HepG2 (cell line): ENCODE measurements at regions not wholly inside any gene's neighbourhood (a gene's known extent, or its start where the extent isn't known, plus 50 kb on each side); places are given as distances from the start of the nearest gene placed in this dataset.

Source experiments
- ATAC-seq: fragments of 200-7000 bp; cut with Tn5 transposase; 3 replicates; pipeline ENCODE4 v1.9.1; 2020; ENCODE audit warnings: mild to moderate bottlenecking, moderate library complexity
- BruUV-seq: library from RNA; stranded (reverse); fragments of 400-500 nt; replicated peaks from 2 replicates; lab custom pipeline; 2021; lab: Mats Ljungman, UMichigan
- CTCF ChIA-PET: fragments of 300-600 bp; formaldehyde crosslinking; extraction: SDS; loops from one replicate; lab custom pipeline; 2021; ENCODE audit warnings: low total read pairs, inconsistent platforms, low intra/inter-chr PET ratio; lab: Yijun Ruan, JAX
- POLR2A ChIA-PET: fragments of 350-600 bp; sonication (Branson Sonifier 250); formaldehyde crosslinking; loops from one replicate; lab custom pipeline; 2020; ENCODE audit warnings: antibody characterized with exemption, inconsistent platforms; lab: Yijun Ruan, JAX
- DNase-seq: peaks from one replicate; pipeline ENCODE4 v3.0.0-alpha.2; 2015; ENCODE audit warnings: low spot score
- FAIRE-seq: peaks from 3 replicates; lab custom pipeline; 2011; peaks lifted over from hg19 to GRCh38; lab: Jason Lieb, UNC
- H2AFZ ChIP-seq: one replicate; pipeline ENCODE4 v1.6.1; 2011; ENCODE audit warnings: low read length, inconsistent platforms
- H3K27ac ChIP-seq: fragments of 300-600 bp; 3 replicates; pipeline ENCODE4 v1.8.0; 2011; ENCODE audit warnings: mixed run types, mild to moderate bottlenecking, mixed read lengths, low read length, inconsistent platforms; ENCODE audit not compliant: insufficient read depth; ENCODE audit errors: extremely low read length
- H3K27me3 ChIP-seq, 2 experiments: fragments of 200-600 bp in 1 of 2; 2 replicates in 1 of 2; 3 replicates in 1 of 2; pipeline versions ENCODE4 v1.6.0 to v1.8.0; 2011; ENCODE audit warnings: low read length in 2 of 2, mild to moderate bottlenecking in 2 of 2, moderate library complexity in 2 of 2, inconsistent platforms in 1 of 2; ENCODE audit not compliant: insufficient read depth in 2 of 2, control insufficient read depth in 1 of 2
- H3K36me3 ChIP-seq, 2 experiments: fragments of 200-600 bp in 1 of 2; replicated peaks in 1 of 2; 2 replicates in 1 of 2; 3 replicates in 1 of 2; pipeline versions ENCODE4 v1.5.1 to v1.8.0; 2011; ENCODE audit warnings: low read length in 2 of 2, inconsistent platforms in 1 of 2; ENCODE audit not compliant: insufficient read depth in 2 of 2, control insufficient read depth in 1 of 2
- H3K4me1 ChIP-seq: 2 replicates; pipeline ENCODE4 v1.5.1; 2012; ENCODE audit warnings: low read length, inconsistent platforms; ENCODE audit not compliant: insufficient read depth
- H3K4me2 ChIP-seq: 2 replicates; pipeline ENCODE4 v1.6.0; 2011; ENCODE audit warnings: low read depth, low read length, inconsistent platforms
- H3K4me3 ChIP-seq, 3 experiments: fragments of 200-600 bp in 1 of 3; sonication (generic), shearing (Covaris generic) in 1 of 3; replicated peaks in 1 of 3; 2 replicates each; pipeline ENCODE4 v1.5.1; 2011 to 2016; ENCODE audit warnings: low read length in 3 of 3, inconsistent platforms in 2 of 3, low read depth in 2 of 3, mild to moderate bottlenecking in 2 of 3, control low read depth in 1 of 3, mixed read lengths in 1 of 3; ENCODE audit not compliant: insufficient read depth in 1 of 3
- H3K79me2 ChIP-seq: one replicate; pipeline ENCODE4 v1.6.1; 2011; ENCODE audit warnings: low read length, inconsistent platforms; ENCODE audit not compliant: insufficient read depth
- H3K9ac ChIP-seq: 2 replicates; pipeline ENCODE4 v1.6.0; 2011; ENCODE audit warnings: mild to moderate bottlenecking, low read depth, low read length, inconsistent platforms; ENCODE audit not compliant: insufficient read depth
- H3K9me3 ChIP-seq: 2 replicates; pipeline ENCODE4 v1.5.1; 2012; ENCODE audit warnings: mild to moderate bottlenecking, low read length
- H4K20me1 ChIP-seq: 2 replicates; pipeline ENCODE4 v1.6.0; 2011; ENCODE audit warnings: inconsistent platforms, mild to moderate bottlenecking, low read length, moderate library complexity; ENCODE audit not compliant: insufficient read depth
- IRX3 ChIP-seq: sonication (generic); formaldehyde crosslinking; IDR thresholded peaks from 2 replicates; pipeline ENCODE4 v1.8.1; 2023; ENCODE audit warnings: mild to moderate bottlenecking, low read depth, missing genetic modification reagents, borderline replicate concordance
- KLF13 ChIP-seq: sonication (generic); formaldehyde crosslinking; IDR thresholded peaks from 2 replicates; pipeline ENCODE4 v1.4.0; 2020; ENCODE audit warnings: mild to moderate bottlenecking, missing genetic modification reagents
- KLF15 ChIP-seq: sonication (generic); formaldehyde crosslinking; IDR thresholded peaks from 2 replicates; pipeline ENCODE4 v1.8.1; 2023; ENCODE audit warnings: borderline replicate concordance, mild to moderate bottlenecking, inconsistent platforms, missing genetic modification reagents, mixed read lengths
- NKX3-1 ChIP-seq: sonication (generic); formaldehyde crosslinking; IDR thresholded peaks from 2 replicates; pipeline ENCODE4 v1.5.0; 2020; ENCODE audit warnings: missing genetic modification reagents
- ONECUT2 ChIP-seq: sonication (generic); formaldehyde crosslinking; IDR thresholded peaks from 2 replicates; pipeline ENCODE4 v1.4.0; 2020; ENCODE audit warnings: missing genetic modification reagents
- ZFP36L2 ChIP-seq: sonication (generic); formaldehyde crosslinking; IDR thresholded peaks from 2 replicates; pipeline ENCODE4 v1.4.0; 2020; ENCODE audit warnings: missing genetic modification reagents
- ZKSCAN1 ChIP-seq: fragments of 150-350 bp; IDR thresholded peaks from 2 replicates; pipeline ENCODE4 v1.6.1; 2014; ENCODE audit warnings: low read length
- ZNF280D ChIP-seq: sonication (generic); formaldehyde crosslinking; IDR thresholded peaks from 2 replicates; pipeline ENCODE4 v1.5.1; 2020; ENCODE audit warnings: mild to moderate bottlenecking, missing genetic modification reagents
- ZNF318 ChIP-seq: sonication (generic); formaldehyde crosslinking; IDR thresholded peaks from 2 replicates; pipeline ENCODE4 v1.4.0; 2020; ENCODE audit warnings: mild to moderate bottlenecking, missing genetic modification reagents
- ZNF367 ChIP-seq: sonication (generic); formaldehyde crosslinking; IDR thresholded peaks from 2 replicates; pipeline ENCODE4 v1.4.0; 2020; ENCODE audit warnings: missing genetic modification reagents, borderline replicate concordance
- ZNF713 ChIP-seq: sonication (generic); formaldehyde crosslinking; IDR thresholded peaks from 2 replicates; pipeline ENCODE4 v1.4.0; 2020; ENCODE audit warnings: mild to moderate bottlenecking, missing genetic modification reagents
- ZSCAN30 ChIP-seq: sonication (generic); formaldehyde crosslinking; IDR thresholded peaks from 2 replicates; pipeline ENCODE4 v1.5.0; 2020; ENCODE audit warnings: mild to moderate bottlenecking, missing genetic modification reagents
- WGBS: methylation state at CpG from one replicate; pipeline ENCODE4 v1.1.6; 2017; ENCODE audit warnings: low lambda C conversion rate; 5-methylcytosine and 5-hydroxymethylcytosine counted together
- in situ Hi-C: cut with HindIII; loops from 2 replicates; pipeline ENCODE4 v1.10.0; 2017; ENCODE audit warnings: low pct_unique_long_range_greater_than_20kb; ENCODE audit not compliant: extremely low pct_ligation_motif_present
- intact Hi-C: fragments of 100-400 bp; cut with micrococcal nuclease; formaldehyde crosslinking; loops from one replicate; pipeline ENCODE4 v1.10.0; 2022; ENCODE audit not compliant: unreplicated experiment

GRCh38 chr6:93165850-93166430, 253.4 kb downstream of the EPHA7 start:
- no peak overlapping the region for H3K4me3 ChIP-seq
- no peak for DNase-seq
- no peak for FAIRE-seq
- H3K27ac ChIP-seq, result no peak overlapping the region
- in situ Hi-C loops, result no loop called here
- no peaks in the 10 kb centered on the region for H3K9me3 ChIP-seq
- no peak overlapping the region for H3K9ac ChIP-seq
- ChIA-PET POLR2A (no interaction called here), CTCF (no interaction called here)
- H3K27me3 ChIP-seq, result no peaks in the 10 kb centered on the region
- no peak overlapping the region for H2AFZ ChIP-seq
- no peaks in the 10 kb centered on the region for H3K4me1 ChIP-seq
- no peak for ATAC-seq
- H4K20me1 ChIP-seq, result no peaks in the 10 kb centered on the region
- H3K36me3 ChIP-seq, result no peaks in the 10 kb centered on the region
- H3K79me2 ChIP-seq, result no peaks in the 10 kb centered on the region
- intact Hi-C loops, result no loop called here
- 4% methylated on average over 3 of the region's 3 CpGs for WGBS
- TF ChIP-seq NKX3-1 (CRISPR knock-in tag), result no peak
- TF ChIP-seq ZKSCAN1, result no peak
- no peak for TF ChIP-seq ZNF280D (CRISPR knock-in tag)
- TF ChIP-seq ZNF318 (CRISPR knock-in tag), result no peak
- TF ChIP-seq ZNF713, result no peak
- no peak for TF ChIP-seq ONECUT2 (CRISPR knock-in tag)
- no peak for TF ChIP-seq ZNF367 (CRISPR knock-in tag)
- TF ChIP-seq ZFP36L2 (CRISPR knock-in tag), result no peak
- TF ChIP-seq IRX3 (CRISPR knock-in tag), result no peak
- TF ChIP-seq ZSCAN30 (CRISPR knock-in tag), result no peak
- TF ChIP-seq KLF15 (CRISPR knock-in tag), result no peak
- no peak for TF ChIP-seq KLF13 (CRISPR knock-in tag)
- no TSS peak for BruUV-seq
- H3K4me2 ChIP-seq, result no peak overlapping the region
